Lower leg skin (tissue), 3 donors: ENCODE measurements at regions not wholly inside any gene's neighbourhood (a gene's known extent, or its start where the extent isn't known, plus 50 kb on each side); places are given as distances from the start of the nearest gene placed in this dataset.

Experiments used
- POLR2A ChIP-seq, 2 donors: fragments of 450-650 bp; IDR thresholded peaks; one replicate each; pipeline ENCODE4 v1.6.1; 2016 to 2017; ENCODE audit warnings: antibody characterized with exemption in 2 of 2, mild to moderate bottlenecking in 1 of 2, moderate library complexity in 1 of 2
- TF ChIP-seq, protein P1 (sequence below), 3 donors: fragments of 450-650 bp; IDR thresholded peaks; one replicate each; pipeline ENCODE4 v1.5.1; 2016; ENCODE audit warnings: antibody characterized with exemption in 3 of 3, mild to moderate bottlenecking in 3 of 3, moderate library complexity in 2 of 3

DNA sequence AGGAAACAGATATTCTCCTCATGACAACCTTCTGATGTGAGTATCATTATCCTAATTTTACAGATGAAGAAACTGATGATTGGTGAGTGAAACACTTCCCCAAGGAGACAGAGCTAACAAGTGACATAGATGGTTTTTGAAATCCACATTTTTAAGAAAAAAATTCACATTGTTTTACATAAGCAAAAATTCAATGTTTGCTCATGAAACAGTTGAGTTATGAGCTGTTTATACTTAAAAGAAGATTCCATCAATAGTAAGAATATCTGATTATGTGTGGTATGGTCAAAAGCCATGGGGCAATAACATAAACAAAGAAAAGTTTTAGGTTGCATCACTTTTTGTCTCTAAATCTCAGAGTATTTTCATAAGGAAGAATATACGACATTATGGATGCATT lies 167.9 kb upstream of the PAPPA start:
- TF ChIP-seq, protein P1, sequence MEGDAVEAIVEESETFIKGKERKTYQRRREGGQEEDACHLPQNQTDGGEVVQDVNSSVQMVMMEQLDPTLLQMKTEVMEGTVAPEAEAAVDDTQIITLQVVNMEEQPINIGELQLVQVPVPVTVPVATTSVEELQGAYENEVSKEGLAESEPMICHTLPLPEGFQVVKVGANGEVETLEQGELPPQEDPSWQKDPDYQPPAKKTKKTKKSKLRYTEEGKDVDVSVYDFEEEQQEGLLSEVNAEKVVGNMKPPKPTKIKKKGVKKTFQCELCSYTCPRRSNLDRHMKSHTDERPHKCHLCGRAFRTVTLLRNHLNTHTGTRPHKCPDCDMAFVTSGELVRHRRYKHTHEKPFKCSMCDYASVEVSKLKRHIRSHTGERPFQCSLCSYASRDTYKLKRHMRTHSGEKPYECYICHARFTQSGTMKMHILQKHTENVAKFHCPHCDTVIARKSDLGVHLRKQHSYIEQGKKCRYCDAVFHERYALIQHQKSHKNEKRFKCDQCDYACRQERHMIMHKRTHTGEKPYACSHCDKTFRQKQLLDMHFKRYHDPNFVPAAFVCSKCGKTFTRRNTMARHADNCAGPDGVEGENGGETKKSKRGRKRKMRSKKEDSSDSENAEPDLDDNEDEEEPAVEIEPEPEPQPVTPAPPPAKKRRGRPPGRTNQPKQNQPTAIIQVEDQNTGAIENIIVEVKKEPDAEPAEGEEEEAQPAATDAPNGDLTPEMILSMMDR (IDR thresholded peaks at IDR 0.05) = no peak
- TF ChIP-seq POLR2A (IDR thresholded peaks at IDR 0.05) = no peak
